GM12891 (cell line): ENCODE measurements at regions not wholly inside any gene's neighbourhood (a gene's known extent, or its start where the extent isn't known, plus 50 kb on each side); places are given as distances from the start of the nearest gene placed in this dataset.

Experiments used
- POLR2A ChIP-seq: IDR thresholded peaks from 2 replicates; pipeline ENCODE4 v1.6.1; 2011; ENCODE audit warnings: low read depth, low read length, control low read depth
- POLR2AphosphoS5 ChIP-seq: IDR thresholded peaks from 2 replicates; pipeline ENCODE4 v1.6.1; 2011; ENCODE audit warnings: low read depth, low read length, control low read depth
- TAF1 ChIP-seq: IDR thresholded peaks from 2 replicates; pipeline ENCODE4 v1.6.1; 2011; ENCODE audit warnings: low read depth, low read length, control low read depth

DNA sequence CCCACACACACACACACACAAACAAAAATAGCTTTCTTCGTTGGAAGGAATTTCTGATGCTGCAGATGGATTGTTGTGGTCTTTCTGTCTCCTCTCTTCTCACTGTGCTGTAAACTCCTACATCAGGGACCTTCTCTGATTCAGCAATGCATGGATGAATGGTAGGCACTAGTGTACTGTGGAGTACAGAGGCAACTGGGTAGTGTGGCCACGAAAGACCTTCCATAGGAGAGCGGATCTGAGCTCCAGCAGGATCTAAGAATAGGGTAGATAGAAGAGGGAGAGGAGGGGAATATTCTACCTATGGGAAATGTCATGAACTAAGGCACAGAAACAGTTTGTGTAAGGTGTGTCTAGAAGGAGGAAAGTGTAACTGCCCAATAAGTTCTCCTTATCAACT is 266.8 kb downstream of the MYCN start:
- TF ChIP-seq POLR2AphosphoS5: no peak
- TF ChIP-seq TAF1: no peak
- no peak for TF ChIP-seq POLR2A
